PC-9 (cell line): ENCODE measurements at regions not wholly inside any gene's neighbourhood (a gene's known extent, or its start where the extent isn't known, plus 50 kb on each side); places are given as distances from the start of the nearest gene placed in this dataset.

Experiments used
- BruUV-seq: library from RNA; stranded (reverse); fragments of 400-500 nt; replicated peaks from 2 replicates; lab custom pipeline; 2021; lab: Mats Ljungman, UMichigan
- CTCF ChIA-PET: fragments of 300-600 bp; sonication (Branson Sonifier 250); formaldehyde crosslinking; loops from one replicate; lab custom pipeline; 2022; ENCODE audit warnings: antibody characterized with exemption; lab: Charles Lee
- POLR2A ChIA-PET: fragments of 300-600 bp; sonication (Branson Sonifier 250); formaldehyde crosslinking; loops from one replicate; lab custom pipeline; 2022; ENCODE audit warnings: antibody characterized with exemption; ENCODE audit not compliant: unreplicated experiment; lab: Charles Lee
- DNase-seq, 2 experiments: peaks; one replicate each; pipeline versions ENCODE4 v3.0.0 to v3.0.0-alpha.2; 2015 to 2022; ENCODE audit warnings: mixed read lengths in 1 of 2
- H2AFZ ChIP-seq: fragments of 200-600 bp; sonication (generic); 2 replicates; pipeline ENCODE4 v1.8.1; 2017; ENCODE audit warnings: antibody characterized with exemption
- H3F3A ChIP-seq: fragments of 200-600 bp; sonication (generic); 2 replicates; pipeline ENCODE4 v1.8.1; 2017; ENCODE audit warnings: antibody characterized with exemption, mild to moderate bottlenecking, low read depth; ENCODE audit not compliant: insufficient read depth
- H3K27ac ChIP-seq: fragments of 200-600 bp; sonication (generic); 2 replicates; pipeline ENCODE4 v1.6.1; 2016; ENCODE audit warnings: mixed run types
- H3K27me3 ChIP-seq: fragments of 200-600 bp; sonication (generic); 2 replicates; pipeline ENCODE4 v1.6.1; 2016; ENCODE audit warnings: low read depth, mixed run types; ENCODE audit not compliant: insufficient read depth
- H3K36me3 ChIP-seq: fragments of 200-600 bp; sonication (generic); 2 replicates; pipeline ENCODE4 v1.6.1; 2016; ENCODE audit warnings: low read depth, mixed run types
- H3K4me1 ChIP-seq: fragments of 200-600 bp; sonication (generic); replicated peaks from 2 replicates; pipeline ENCODE4 v1.6.1; 2016; ENCODE audit warnings: mixed run types; ENCODE audit not compliant: insufficient read depth
- H3K4me2 ChIP-seq: fragments of 200-600 bp; sonication (generic); 2 replicates; pipeline ENCODE4 v1.6.1; 2017; ENCODE audit warnings: mixed run types
- H3K4me3 ChIP-seq: fragments of 200-600 bp; sonication (generic); 2 replicates; pipeline ENCODE4 v1.6.1; 2016; ENCODE audit warnings: mixed run types
- H3K79me2 ChIP-seq: fragments of 200-600 bp; sonication (generic); 2 replicates; pipeline ENCODE4 v1.6.1; 2017; ENCODE audit warnings: low read depth, mixed run types
- H3K9me2 ChIP-seq: fragments of 200-600 bp; sonication (generic); 2 replicates; pipeline ENCODE4 v1.8.1; 2017; ENCODE audit warnings: mild to moderate bottlenecking; ENCODE audit not compliant: insufficient read depth
- H3K9me3 ChIP-seq: fragments of 200-600 bp; sonication (generic); 2 replicates; pipeline ENCODE4 v1.8.1; 2016; ENCODE audit warnings: low read depth; ENCODE audit not compliant: insufficient read depth
- H4K20me1 ChIP-seq: fragments of 200-600 bp; sonication (generic); 2 replicates; pipeline ENCODE4 v1.8.1; 2017; ENCODE audit not compliant: insufficient read depth
- CTCF ChIP-seq: fragments of 200-600 bp; sonication (generic); conservative IDR thresholded peaks from 2 replicates; pipeline ENCODE4 v1.6.1; 2017; ENCODE audit warnings: mixed run types, antibody characterized with exemption, mild to moderate bottlenecking, moderate library complexity
- EZH2 ChIP-seq: fragments of 200-600 bp; sonication (generic); IDR thresholded peaks from 2 replicates; pipeline ENCODE4 v1.8.0; 2017; ENCODE audit warnings: antibody characterized with exemption, low read depth
- intact Hi-C: fragments of 100-400 bp; cut with micrococcal nuclease; formaldehyde crosslinking; loops from one replicate; pipeline ENCODE4 v1.10.0; 2022; ENCODE audit not compliant: unreplicated experiment

GRCh38 chr5:126301056-126301455 is 122.2 kb upstream of the GRAMD2B start:
- Histone ChIP-seq H4K20me1 (no peaks in the 10 kb centered on the region), H3K27me3 (no peaks in the 10 kb centered on the region), H3K4me2 (no peak overlapping the region), H2AFZ (no peak overlapping the region), H3K9me2 (peaks cover 6% of the 10 kb centered on the region; the same call in 1 of the 2 replicates), H3K36me3 (no peaks in the 10 kb centered on the region), H3K4me1 (no peaks in the 10 kb centered on the region), H3K79me2 (no peaks in the 10 kb centered on the region), H3F3A (no peaks in the 10 kb centered on the region), H3K4me3 (no peak overlapping the region), H3K9me3 (peaks cover 5% of the 10 kb centered on the region; the same call in 1 of the 2 replicates), H3K27ac (no peak overlapping the region)
- ChIA-PET POLR2A (no interaction called here), CTCF (no interaction called here)
- intact Hi-C loops, result no loop called here
- no peak for TF ChIP-seq CTCF
- TF ChIP-seq EZH2, result no peak
- no peak for DNase-seq
- BruUV-seq, result no TSS peak

GRCh38 chr5:126309860-126310259 is 113.3 kb upstream of the GRAMD2B start:
- CTCF ChIA-PET, result interaction anchor here (0.6 kb wide), 1 partner anchor 1898 kb away, joined by 5 read pairs; no protein-coding TSS in a partner anchor
- no TSS peak for BruUV-seq
- Histone ChIP-seq H3K4me2 (no peak overlapping the region), H3K36me3 (no peaks in the 10 kb centered on the region), H3K9me3 (peaks cover 1% of the 10 kb centered on the region; the same call in 1 of the 2 replicates), H4K20me1 (no peaks in the 10 kb centered on the region), H3K4me3 (no peak overlapping the region), H3K27me3 (no peaks in the 10 kb centered on the region), H3K79me2 (no peaks in the 10 kb centered on the region), H3K4me1 (no peaks in the 10 kb centered on the region), H3K27ac (no peak overlapping the region), H3K9me2 (peaks cover under 1% of the 10 kb centered on the region; the same call in 1 of the 2 replicates), H2AFZ (no peak overlapping the region), H3F3A (no peaks in the 10 kb centered on the region)
- TF ChIP-seq EZH2, result no peak
- no peak for TF ChIP-seq CTCF
- intact Hi-C loops, result no loop called here
- no peak for DNase-seq
- POLR2A ChIA-PET, result no interaction called here

- Histone ChIP-seq H3K4me1 (no peaks in the 10 kb centered on the region), H3K9me2 (no peaks in the 10 kb centered on the region), H3K27me3 (no peaks in the 10 kb centered on the region), H3K4me3 (no peak overlapping the region), H4K20me1 (no peaks in the 10 kb centered on the region), H3K4me2 (no peak overlapping the region), H3K36me3 (no peaks in the 10 kb centered on the region), H3K27ac (no peak overlapping the region), H2AFZ (no peak overlapping the region), H3K9me3 (no peaks in the 10 kb centered on the region), H3F3A (no peaks in the 10 kb centered on the region), H3K79me2 (no peaks in the 10 kb centered on the region)
- no TSS peak for BruUV-seq
- no peak for DNase-seq
- intact Hi-C loops, result no loop called here
- ChIA-PET POLR2A (no interaction called here), CTCF (no interaction called here)
- no peak for TF ChIP-seq CTCF
- no peak for TF ChIP-seq EZH2
Observed at GRCh38 chr5:126311766-126312165, 111.4 kb upstream of the GRAMD2B start.
